Activated T-helper 2 cell treated with anti-CD3 and anti-CD28 coated beads, Interferon-gamma antibody, Interleukin-2, Interleukin-4, amounts not matched to agents 10 μg/mL and 5 μg/mL and 100 μg/mL, durations not matched to agents 14 hours and 24 hours and 36 hours (primary cell): ENCODE measurements at regions not wholly inside any gene's neighbourhood (a gene's known extent, or its start where the extent isn't known, plus 50 kb on each side); places are given as distances from the start of the nearest gene placed in this dataset.

ENCODE experiments used
- DNase-seq: peaks from one replicate; pipeline ENCODE4 v3.0.0; 2021; ENCODE audit warnings: low spot score
- H3K27ac Mint-ChIP-seq: one replicate; pipeline ENCODE4 v1.8.0; 2021; ENCODE audit warnings: mixed read lengths
- H3K27me3 Mint-ChIP-seq: one replicate; pipeline ENCODE4 v1.8.0; 2021; ENCODE audit warnings: low read depth, mixed read lengths
- H3K36me3 Mint-ChIP-seq: one replicate; pipeline ENCODE4 v1.8.0; 2021; ENCODE audit warnings: low read depth, mixed read lengths
- H3K4me1 Mint-ChIP-seq: one replicate; pipeline ENCODE4 v1.8.0; 2021; ENCODE audit warnings: low read depth, mixed read lengths
- H3K4me3 Mint-ChIP-seq: one replicate; pipeline ENCODE4 v1.8.0; 2021; ENCODE audit warnings: low read depth, mild to moderate bottlenecking, moderate library complexity, mixed read lengths
- H3K9me3 Mint-ChIP-seq: one replicate; pipeline ENCODE4 v1.8.0; 2021; ENCODE audit warnings: mixed read lengths
- intact Hi-C: fragments of 100-400 bp; cut with micrococcal nuclease; formaldehyde crosslinking; loops from one replicate; pipeline ENCODE4 v1.15.1; 2023

DNA sequence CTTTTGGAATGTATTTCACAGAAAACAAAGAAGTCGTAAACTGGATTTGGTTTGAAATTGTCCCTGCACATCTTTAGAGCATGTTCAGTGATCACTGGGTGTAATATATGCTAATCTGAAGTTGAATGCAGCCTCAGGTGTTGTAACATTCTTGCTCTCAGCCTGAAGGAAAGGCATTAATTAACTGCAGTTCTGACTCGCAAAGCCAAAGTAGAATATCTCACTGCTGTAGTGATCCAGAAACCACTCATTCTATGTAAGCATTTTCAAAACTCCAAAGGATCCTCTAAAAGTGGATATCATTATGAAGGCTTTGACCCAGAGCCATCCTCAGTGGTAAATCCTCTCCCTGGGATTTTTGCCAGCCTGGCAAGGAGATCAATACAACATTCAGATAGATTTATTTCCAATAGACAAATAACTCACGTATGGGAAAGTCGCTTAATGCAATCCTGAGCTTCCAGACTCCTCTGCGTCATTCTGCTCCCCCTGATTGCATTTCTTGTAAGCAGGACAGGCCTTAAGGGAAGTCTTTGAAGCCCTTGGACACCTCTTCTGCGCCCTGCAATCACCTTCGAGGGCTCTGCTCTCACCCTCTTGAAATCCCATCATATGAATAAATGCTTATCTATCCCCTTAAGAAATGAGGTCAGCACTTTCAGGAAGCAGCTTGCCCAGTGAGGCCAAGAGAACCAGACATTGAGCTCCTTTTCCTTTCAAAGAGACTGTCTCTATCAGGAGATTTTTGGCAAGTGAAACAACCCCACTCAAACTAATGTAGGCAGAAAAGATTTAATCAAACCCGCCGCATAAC lies 301.7 kb upstream of the NBEA start:
- no peak overlapping the region for H3K27ac Mint-ChIP-seq
- H3K27me3 Mint-ChIP-seq, result no peaks in the 10 kb centered on the region
- no peak for DNase-seq
- no peaks in the 10 kb centered on the region for H3K4me1 Mint-ChIP-seq
- no peaks in the 10 kb centered on the region for H3K36me3 Mint-ChIP-seq
- peaks cover 10% of the 10 kb centered on the region for H3K9me3 Mint-ChIP-seq
- no peak overlapping the region for H3K4me3 Mint-ChIP-seq
- intact Hi-C loops, result no loop called here

DNA sequence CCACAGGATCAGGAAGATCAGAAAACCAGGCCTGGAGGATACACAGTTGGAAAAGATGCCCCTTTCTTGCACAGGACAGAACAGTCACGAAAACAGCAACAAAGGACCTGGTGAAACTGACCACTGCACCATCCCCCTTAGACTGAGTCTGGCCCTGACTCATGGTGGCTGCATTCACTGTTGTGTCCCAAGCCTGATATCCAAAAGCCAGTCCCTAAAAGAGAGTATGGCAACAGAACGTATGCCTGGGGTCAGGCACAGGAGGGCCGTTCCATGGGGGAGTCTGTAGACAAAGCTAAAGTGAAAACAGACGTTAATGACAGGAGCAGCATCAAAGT lies 301.1 kb upstream of the NBEA start:
- no peak for DNase-seq
- no peaks in the 10 kb centered on the region for H3K36me3 Mint-ChIP-seq
- intact Hi-C loops, result no loop called here
- no peak overlapping the region for H3K4me3 Mint-ChIP-seq
- no peaks in the 10 kb centered on the region for H3K27me3 Mint-ChIP-seq
- H3K27ac Mint-ChIP-seq, result no peak overlapping the region
- no peaks in the 10 kb centered on the region for H3K4me1 Mint-ChIP-seq
- peaks cover 16% of the 10 kb centered on the region for H3K9me3 Mint-ChIP-seq

DNA sequence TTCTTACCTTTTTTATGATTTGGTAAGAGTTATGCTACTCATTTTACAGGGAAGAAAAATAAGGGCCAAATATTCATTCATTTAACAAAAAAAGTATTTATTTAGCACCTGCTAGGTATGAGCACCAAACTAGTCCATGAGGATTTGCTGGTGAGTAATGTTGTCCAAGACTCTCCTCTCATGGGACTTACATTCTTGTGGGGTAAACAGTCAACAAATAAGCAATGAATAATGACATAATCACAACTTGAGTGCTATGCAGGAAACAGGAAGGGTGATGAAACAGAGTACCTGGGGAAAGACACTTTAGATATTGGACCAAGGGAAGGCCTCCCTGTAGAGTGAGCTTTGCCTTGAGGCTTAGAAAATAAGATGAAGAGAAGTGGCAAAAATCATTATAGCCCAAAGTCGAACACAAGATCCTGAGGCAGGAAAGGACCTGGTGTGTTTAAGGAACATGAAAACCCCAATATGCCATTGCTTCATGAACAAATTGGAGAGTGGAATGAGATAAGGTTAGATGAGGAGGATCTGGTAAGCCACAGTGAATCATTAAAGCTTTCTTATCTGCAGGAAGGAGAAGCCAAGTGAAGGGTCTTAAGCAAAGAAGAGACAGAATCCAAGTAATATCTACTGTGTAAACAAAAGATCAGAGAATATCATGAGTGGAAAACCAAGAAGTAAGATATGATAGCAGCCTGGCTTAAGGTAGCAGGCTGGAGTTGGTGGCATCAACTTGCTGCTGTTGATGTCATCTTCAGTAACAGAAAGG lies 294.5 kb upstream of the NBEA start:
- no peak overlapping the region for H3K27ac Mint-ChIP-seq
- no peaks in the 10 kb centered on the region for H3K36me3 Mint-ChIP-seq
- intact Hi-C loops, result no loop called here
- H3K4me3 Mint-ChIP-seq, result no peak overlapping the region
- no peak for DNase-seq
- H3K27me3 Mint-ChIP-seq, result no peaks in the 10 kb centered on the region
- H3K9me3 Mint-ChIP-seq, result peaks cover 43% of the 10 kb centered on the region
- H3K4me1 Mint-ChIP-seq, result no peaks in the 10 kb centered on the region

DNA sequence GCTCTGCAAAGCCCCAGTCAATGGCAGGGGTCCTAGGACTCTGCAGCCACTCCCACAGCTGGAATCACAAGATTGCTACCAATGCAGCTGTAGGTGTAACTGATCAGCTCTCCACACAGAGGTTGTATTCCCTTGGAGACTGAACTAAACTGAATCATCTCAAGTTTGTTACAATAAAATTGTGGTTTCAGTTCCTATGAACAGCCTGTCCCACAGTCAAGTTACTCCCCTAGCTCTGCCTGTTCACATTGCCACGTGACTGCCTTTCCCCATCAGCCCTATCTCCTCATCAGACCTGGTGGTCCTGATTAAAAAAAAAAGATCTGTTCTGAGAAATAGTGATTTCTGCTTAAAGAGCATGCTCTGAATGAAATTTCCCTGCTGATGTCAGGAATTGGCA lies 287.9 kb upstream of the NBEA start:
- Mint-ChIP-seq H3K27ac (no peak overlapping the region), H3K9me3 (peaks cover 10% of the 10 kb centered on the region), H3K4me3 (no peak overlapping the region), H3K27me3 (no peaks in the 10 kb centered on the region), H3K36me3 (no peaks in the 10 kb centered on the region), H3K4me1 (no peaks in the 10 kb centered on the region)
- no peak for DNase-seq
- intact Hi-C loops, result no loop called here

DNA sequence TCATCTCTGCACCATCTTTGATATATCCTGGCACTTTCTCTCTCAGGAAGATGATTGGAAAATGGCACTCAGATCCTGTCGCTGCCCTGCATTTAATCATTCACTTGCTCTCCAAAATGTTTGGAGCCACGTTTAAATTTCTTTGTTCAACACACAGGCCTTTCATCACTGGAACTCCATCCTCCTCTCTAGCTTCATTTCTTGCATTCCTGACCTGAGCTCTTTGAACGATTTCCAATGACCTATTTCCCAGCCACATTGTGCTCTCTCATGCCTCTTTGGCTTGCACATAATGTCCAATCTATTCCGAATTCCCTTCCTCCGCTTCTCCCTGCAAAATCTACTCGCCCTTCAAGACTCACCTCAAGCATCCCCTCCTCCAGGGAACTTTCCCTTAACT lies 287.4 kb upstream of the NBEA start:
- Mint-ChIP-seq H3K4me3 (no peak overlapping the region), H3K4me1 (no peaks in the 10 kb centered on the region), H3K9me3 (peaks cover 10% of the 10 kb centered on the region), H3K36me3 (no peaks in the 10 kb centered on the region), H3K27ac (no peak overlapping the region), H3K27me3 (no peaks in the 10 kb centered on the region)
- intact Hi-C loops, result no loop called here
- DNase-seq, result no peak

DNA sequence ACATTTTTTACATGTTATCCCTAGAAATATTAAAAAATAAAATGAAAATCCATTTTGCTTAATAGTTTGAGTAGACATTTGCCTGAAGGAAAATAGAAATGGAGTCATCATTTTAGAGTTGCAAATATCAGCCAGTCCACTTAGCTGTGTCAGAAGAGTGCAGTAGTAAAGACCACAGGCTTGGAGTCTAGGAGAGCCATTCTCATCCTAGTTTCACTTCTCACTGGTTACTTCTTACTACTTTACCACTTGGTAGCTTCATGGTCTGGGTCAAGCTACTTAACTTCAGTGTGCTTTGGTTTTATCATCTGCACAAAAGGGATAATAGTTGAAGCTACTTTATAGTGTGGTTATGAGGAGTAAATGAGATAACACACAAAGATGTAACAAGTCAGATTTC lies 286.5 kb upstream of the NBEA start:
- intact Hi-C loops, result no loop called here
- Mint-ChIP-seq H3K27me3 (no peaks in the 10 kb centered on the region), H3K27ac (no peak overlapping the region), H3K36me3 (no peaks in the 10 kb centered on the region), H3K4me3 (no peak overlapping the region), H3K9me3 (peaks cover 10% of the 10 kb centered on the region), H3K4me1 (no peaks in the 10 kb centered on the region)
- DNase-seq, result no peak

DNA sequence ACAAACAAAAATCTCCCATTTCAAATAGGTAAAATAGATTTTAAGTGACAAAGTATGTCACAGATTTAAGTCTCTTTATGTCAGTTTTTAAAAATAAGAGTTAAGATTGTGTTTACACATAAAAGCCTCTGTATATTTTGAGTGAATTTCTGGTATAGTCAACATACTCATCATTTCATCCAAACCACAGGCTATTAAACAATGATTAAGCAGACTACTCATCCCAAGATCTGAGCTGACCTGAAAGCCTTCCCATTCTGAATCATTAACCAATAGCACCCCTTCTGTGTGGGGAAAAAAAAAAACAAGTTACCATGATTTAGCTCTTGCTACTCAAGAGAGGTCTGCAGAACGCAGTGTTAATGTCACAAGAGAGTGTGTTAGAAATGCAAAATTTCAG lies 284.4 kb upstream of the NBEA start:
- DNase-seq, result no peak
- Mint-ChIP-seq H3K4me3 (no peak overlapping the region), H3K27ac (no peak overlapping the region), H3K9me3 (no peaks in the 10 kb centered on the region), H3K4me1 (no peaks in the 10 kb centered on the region), H3K36me3 (no peaks in the 10 kb centered on the region), H3K27me3 (no peaks in the 10 kb centered on the region)
- intact Hi-C loops, result no loop called here

DNA sequence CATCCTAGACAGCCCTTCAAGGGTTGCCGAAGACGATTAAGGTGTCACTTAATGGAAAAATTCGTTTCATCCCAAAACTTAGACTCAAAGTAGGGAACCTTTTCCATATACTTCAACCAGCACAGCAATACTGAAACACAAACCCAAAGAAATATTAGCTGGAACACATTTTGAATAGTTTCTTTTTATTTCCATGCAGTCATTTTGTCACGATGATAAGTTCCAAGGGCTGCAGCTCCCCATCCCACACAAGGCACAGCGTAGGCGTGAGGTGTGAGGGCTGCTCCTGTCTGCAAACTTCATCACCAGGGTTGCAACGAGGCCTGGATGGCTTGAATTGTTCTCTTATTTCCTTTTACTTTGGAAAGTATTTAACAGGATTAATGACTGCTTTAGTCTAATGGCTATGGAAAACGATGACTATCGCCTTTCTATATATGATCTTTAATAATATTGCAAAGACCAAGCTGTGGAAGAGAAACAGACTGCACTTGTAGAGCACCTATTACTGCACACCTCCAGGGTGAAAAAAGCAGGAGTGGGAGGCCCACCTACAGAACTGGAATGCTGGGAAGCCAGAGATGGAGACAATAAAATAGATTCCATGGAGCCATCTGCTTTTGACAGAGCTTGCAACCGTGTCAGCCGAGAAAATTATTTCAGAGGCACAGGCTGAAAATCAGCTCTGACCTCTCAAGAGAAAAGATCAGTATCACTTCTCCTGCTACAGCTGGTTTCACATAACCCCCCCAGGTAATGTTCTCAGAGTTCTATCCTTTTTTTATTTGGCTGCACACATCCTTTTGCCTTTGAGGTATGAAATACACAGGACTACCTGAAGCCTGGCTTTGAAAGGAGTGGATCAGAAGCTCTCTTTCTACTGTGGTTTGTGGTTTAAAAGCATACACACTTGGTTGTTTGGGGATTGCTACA lies 274.5 kb upstream of the NBEA start:
- Mint-ChIP-seq H3K27ac (no peak overlapping the region), H3K27me3 (no peaks in the 10 kb centered on the region), H3K36me3 (no peaks in the 10 kb centered on the region), H3K4me1 (no peaks in the 10 kb centered on the region), H3K9me3 (peaks cover 4% of the 10 kb centered on the region), H3K4me3 (no peak overlapping the region)
- intact Hi-C loops, result no loop called here
- DNase-seq, result no peak

DNA sequence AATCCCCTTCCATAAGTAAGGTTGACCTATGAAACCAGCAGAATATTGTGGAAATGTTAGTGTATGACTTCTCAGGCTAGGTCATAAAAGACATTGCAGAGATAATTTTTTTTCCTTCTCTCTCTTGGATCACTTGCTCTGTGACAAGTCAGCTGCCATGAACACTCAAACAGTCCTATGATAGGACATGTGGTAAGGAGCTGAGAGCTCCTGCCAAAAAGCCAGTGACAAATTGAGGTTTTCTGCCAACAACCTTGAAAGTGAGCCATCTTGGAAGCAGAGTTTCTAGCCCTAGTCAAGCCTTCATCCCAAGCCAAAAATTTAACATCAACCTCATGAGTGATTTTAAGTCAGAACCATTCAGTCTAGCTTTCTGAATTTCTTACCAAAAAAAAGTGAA lies 270.9 kb upstream of the NBEA start:
- intact Hi-C loops, result no loop called here
- no peaks in the 10 kb centered on the region for H3K9me3 Mint-ChIP-seq
- no peak for DNase-seq
- no peaks in the 10 kb centered on the region for H3K27me3 Mint-ChIP-seq
- H3K4me3 Mint-ChIP-seq, result no peak overlapping the region
- H3K36me3 Mint-ChIP-seq, result no peaks in the 10 kb centered on the region
- no peaks in the 10 kb centered on the region for H3K4me1 Mint-ChIP-seq
- no peak overlapping the region for H3K27ac Mint-ChIP-seq

DNA sequence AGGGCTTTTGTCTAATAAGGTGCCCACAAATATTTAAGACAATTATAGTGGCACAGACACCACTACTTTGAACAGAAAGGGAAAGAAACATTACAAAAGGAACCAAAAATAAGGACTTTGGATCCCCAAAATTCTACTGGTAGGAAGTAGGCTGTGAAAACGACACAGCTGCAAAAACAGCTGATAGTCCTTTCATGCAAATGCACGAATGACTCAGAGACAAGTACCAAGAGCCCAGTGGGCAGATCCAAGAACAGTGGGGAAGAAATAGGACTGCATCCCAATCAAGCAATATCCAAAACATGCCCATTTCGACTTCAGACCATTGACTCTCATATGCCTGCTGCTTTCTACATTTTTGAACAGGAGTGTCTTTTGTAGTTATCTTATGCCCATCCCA lies 269.4 kb upstream of the NBEA start:
- intact Hi-C loops, result no loop called here

DNA sequence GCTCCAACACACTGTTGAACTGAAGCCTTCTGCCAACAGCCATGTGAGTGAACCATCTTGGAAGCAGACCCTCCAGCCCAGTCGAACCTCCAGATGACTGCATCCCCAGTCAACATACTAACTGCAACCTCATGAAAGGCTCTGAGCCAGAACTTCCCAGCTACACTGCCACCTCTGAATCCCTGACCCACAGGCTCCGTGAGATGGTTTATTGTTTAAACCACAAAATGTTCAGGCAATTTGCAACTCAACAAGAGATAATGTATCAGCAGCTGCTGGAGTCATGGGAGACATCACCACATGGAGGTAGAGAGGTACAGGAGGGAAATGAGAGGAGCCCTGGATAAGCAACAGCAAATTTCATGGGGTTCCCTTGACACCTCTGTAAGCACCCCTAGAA lies 266.4 kb upstream of the NBEA start:
- Mint-ChIP-seq H3K27me3 (no peaks in the 10 kb centered on the region), H3K4me3 (no peak overlapping the region), H3K9me3 (no peaks in the 10 kb centered on the region), H3K27ac (no peak overlapping the region), H3K36me3 (no peaks in the 10 kb centered on the region), H3K4me1 (no peaks in the 10 kb centered on the region)
- DNase-seq, result no peak
- intact Hi-C loops, result no loop called here

More for the DNA sequence above, 269.4 kb upstream of the NBEA start:
- DNase-seq, result no peak
- no peaks in the 10 kb centered on the region for H3K9me3 Mint-ChIP-seq
- no peaks in the 10 kb centered on the region for H3K27me3 Mint-ChIP-seq
- no peak overlapping the region for H3K4me3 Mint-ChIP-seq
- H3K27ac Mint-ChIP-seq, result no peak overlapping the region
- H3K4me1 Mint-ChIP-seq, result no peaks in the 10 kb centered on the region
- H3K36me3 Mint-ChIP-seq, result no peaks in the 10 kb centered on the region

DNA sequence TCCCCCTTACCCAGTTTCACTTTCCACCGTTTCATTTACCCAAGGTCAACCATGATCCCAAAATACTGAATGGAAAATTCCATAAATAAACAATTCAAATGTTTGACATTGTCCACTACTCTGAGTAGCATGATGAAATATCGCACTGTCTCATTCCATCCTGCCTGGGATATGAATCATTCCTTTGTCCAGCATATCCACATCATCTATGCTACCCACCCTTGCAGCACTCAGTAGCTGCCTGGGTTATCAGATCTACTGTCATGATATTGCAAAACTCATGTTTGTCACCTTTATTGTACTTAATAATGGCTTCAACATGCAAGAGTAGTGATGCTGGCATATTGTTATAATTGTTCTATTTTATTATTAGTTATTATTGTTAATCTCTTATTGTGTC lies 263.9 kb upstream of the NBEA start:
- Mint-ChIP-seq H3K36me3 (no peaks in the 10 kb centered on the region), H3K9me3 (no peaks in the 10 kb centered on the region), H3K27me3 (no peaks in the 10 kb centered on the region), H3K27ac (no peak overlapping the region), H3K4me3 (no peak overlapping the region), H3K4me1 (no peaks in the 10 kb centered on the region)
- no peak for DNase-seq
- intact Hi-C loops, result no loop called here
